SK-N-SH (cell line): ENCODE measurements at regions not wholly inside any gene's neighbourhood (a gene's known extent, or its start where the extent isn't known, plus 50 kb on each side); places are given as distances from the start of the nearest gene placed in this dataset.

Experiments used
- CTCF ChIA-PET: fragments of 300-600, 350-600 bp; formaldehyde crosslinking; extraction: SDS; loops from one replicate; lab custom pipeline; 2021; lab: Yijun Ruan, JAX
- POLR2A ChIA-PET: fragments of 350-600 bp; sonication (Branson Sonifier 250); formaldehyde crosslinking; extraction: SDS; loops from one replicate; lab custom pipeline; 2020; ENCODE audit warnings: antibody characterized with exemption, inconsistent platforms; lab: Yijun Ruan, JAX
- DNase-seq: peaks from one replicate; pipeline ENCODE4 v3.0.0; 2012
- H2AFZ ChIP-seq: fragments of 200-600 bp; sonication (generic); 2 replicates; pipeline ENCODE4 v1.8.1; 2016; ENCODE audit warnings: antibody characterized with exemption, mild to moderate bottlenecking, low read depth
- H3F3A ChIP-seq: fragments of 200-600 bp; sonication (generic); replicated peaks from 2 replicates; pipeline ENCODE3; 2016; ENCODE audit warnings: antibody characterized with exemption, mild to moderate bottlenecking; ENCODE audit not compliant: insufficient read depth
- H3K27ac ChIP-seq, 2 experiments: fragments of 200-500 bp in 1 of 2; fragments of 200-600 bp in 1 of 2; sonication (Bioruptor generic) in 1 of 2; sonication (generic), shearing (Covaris generic) in 1 of 2; 2 replicates each; pipeline versions ENCODE4 v1.5.1 to v1.6.1; 2014 to 2016; ENCODE audit warnings: low read depth in 2 of 2, inconsistent platforms in 1 of 2, low read length in 1 of 2, mild to moderate bottlenecking in 1 of 2, mixed read lengths in 1 of 2
- H3K27me3 ChIP-seq: fragments of 200-600 bp; sonication (generic), shearing (Covaris generic); 2 replicates; pipeline ENCODE4 v1.6.1; 2016; ENCODE audit warnings: mixed run types; ENCODE audit not compliant: insufficient read depth
- H3K36me3 ChIP-seq, 2 experiments: fragments of 200-500 bp in 1 of 2; fragments of 200-600 bp in 1 of 2; sonication (Bioruptor generic) in 1 of 2; sonication (generic) in 1 of 2; replicated peaks in 1 of 2; 2 replicates each; pipeline versions ENCODE3 to v1.5.1; 2014 to 2016; ENCODE audit warnings: low read length in 1 of 2, mild to moderate bottlenecking in 1 of 2; ENCODE audit not compliant: insufficient read depth in 2 of 2, control insufficient read depth in 1 of 2
- H3K4me1 ChIP-seq, 2 experiments: fragments of 200-500 bp in 1 of 2; fragments of 200-600 bp in 1 of 2; sonication (Bioruptor generic) in 1 of 2; sonication (generic), shearing (Covaris generic) in 1 of 2; 2 replicates each; pipeline versions ENCODE4 v1.5.1 to v1.6.1; 2014 to 2016; ENCODE audit warnings: low read depth in 1 of 2, low read length in 1 of 2, mixed run types in 1 of 2; ENCODE audit not compliant: insufficient read depth in 2 of 2, control insufficient read depth in 1 of 2
- H3K4me2 ChIP-seq: fragments of 200-600 bp; sonication (generic), shearing (Covaris generic); 2 replicates; pipeline ENCODE4 v1.6.1; 2017; ENCODE audit warnings: mixed run types
- H3K4me3 ChIP-seq, 2 experiments: fragments of 200-500 bp in 1 of 2; fragments of 200-600 bp in 1 of 2; sonication (Bioruptor generic) in 1 of 2; sonication (generic), shearing (Covaris generic) in 1 of 2; 2 replicates each; pipeline versions ENCODE4 v1.5.1 to v1.8.1; 2014 to 2016; ENCODE audit warnings: low read depth in 2 of 2, inconsistent platforms in 1 of 2, low read length in 1 of 2, mild to moderate bottlenecking in 1 of 2, mixed read lengths in 1 of 2, moderate library complexity in 1 of 2
- H3K79me2 ChIP-seq: fragments of 200-600 bp; sonication (generic); 2 replicates; pipeline ENCODE4 v1.8.1; 2017; ENCODE audit warnings: mild to moderate bottlenecking; ENCODE audit not compliant: insufficient read depth
- H3K9ac ChIP-seq: fragments of 200-600 bp; sonication (generic); 2 replicates; pipeline ENCODE4 v1.6.1; 2017; ENCODE audit warnings: mixed run types
- H3K9me2 ChIP-seq: fragments of 200-600 bp; sonication (generic); 2 replicates; pipeline ENCODE4 v1.6.1; 2017; ENCODE audit warnings: mixed run types
- H3K9me3 ChIP-seq: fragments of 200-600 bp; sonication (generic); 2 replicates; pipeline ENCODE4 v1.6.1; 2017; ENCODE audit warnings: mixed run types, mild to moderate bottlenecking, moderate library complexity
- H4K20me1 ChIP-seq: fragments of 200-600 bp; sonication (generic); 2 replicates; pipeline ENCODE4 v1.6.1; 2017; ENCODE audit warnings: mild to moderate bottlenecking, mixed run types; ENCODE audit not compliant: insufficient read depth
- CHD2 ChIP-seq: fragments of 150-350 bp; IDR thresholded peaks from 2 replicates; pipeline ENCODE4 v1.6.1; 2018; ENCODE audit warnings: low read length; ENCODE audit not compliant: partially characterized antibody
- ELF1 ChIP-seq: IDR thresholded peaks from 2 replicates; pipeline ENCODE4 v1.4.0; 2012
- EZH2phosphoT487 ChIP-seq: fragments of 200-600 bp; sonication (generic); IDR thresholded peaks from 2 replicates; pipeline ENCODE4 v1.6.1; 2017; ENCODE audit warnings: low read depth, mixed run types, mild to moderate bottlenecking, antibody characterized with exemption, moderate library complexity, borderline replicate concordance
- FOXJ3 ChIP-seq: sonication (generic); formaldehyde crosslinking; IDR thresholded peaks from 2 replicates; pipeline ENCODE4 v1.5.1; 2020; ENCODE audit warnings: mild to moderate bottlenecking, missing genetic modification reagents
- GATA2 ChIP-seq: sonication (generic); formaldehyde crosslinking; IDR thresholded peaks from 2 replicates; pipeline ENCODE4 v1.5.0; 2020; ENCODE audit warnings: mild to moderate bottlenecking, missing genetic modification reagents
- JUND ChIP-seq: IDR thresholded peaks from 2 replicates; pipeline ENCODE4 v1.4.0; 2012
- MAX ChIP-seq: IDR thresholded peaks from 2 replicates; pipeline ENCODE4 v1.4.0; 2012; ENCODE audit warnings: low read depth
- MXI1 ChIP-seq: IDR thresholded peaks from 2 replicates; pipeline ENCODE4 v1.6.1; 2012; ENCODE audit warnings: mild to moderate bottlenecking, low read depth, low read length, improper control_type of control experiment
- NFIC ChIP-seq: IDR thresholded peaks from 2 replicates; pipeline ENCODE4 v1.4.0; 2012; ENCODE audit warnings: borderline replicate concordance
- NRF1 ChIP-seq: IDR thresholded peaks from 2 replicates; pipeline ENCODE4 v1.6.1; 2012; ENCODE audit warnings: low read depth, mild to moderate bottlenecking, low read length
- PBX3 ChIP-seq: IDR thresholded peaks from 2 replicates; pipeline ENCODE4; 2012
- POLR2AphosphoS5 ChIP-seq: IDR thresholded peaks from 2 replicates; pipeline ENCODE4 v1.6.1; 2012; ENCODE audit warnings: low read depth, low read length
- RAD21 ChIP-seq: IDR thresholded peaks from 2 replicates; pipeline ENCODE4 v1.6.1; 2012; ENCODE audit warnings: mild to moderate bottlenecking, low read length
- RCOR1 ChIP-seq: fragments of 150-350 bp; IDR thresholded peaks from 2 replicates; pipeline ENCODE4 v1.6.1; 2017; ENCODE audit warnings: antibody characterized with exemption, low read length
- RFX5 ChIP-seq: IDR thresholded peaks from 2 replicates; pipeline ENCODE4 v1.6.1; 2012; ENCODE audit warnings: mild to moderate bottlenecking, improper control_type of control experiment, low read length
- TAF1 ChIP-seq: IDR thresholded peaks from 2 replicates; pipeline ENCODE4 v1.6.1; 2012; ENCODE audit warnings: low read depth, mild to moderate bottlenecking, low read length, moderate library complexity, borderline replicate concordance
- TEAD4 ChIP-seq: IDR thresholded peaks from 2 replicates; pipeline ENCODE4 v1.4.0; 2012; ENCODE audit warnings: mild to moderate bottlenecking, borderline replicate concordance; ENCODE audit not compliant: insufficient read depth
- USF1 ChIP-seq: IDR thresholded peaks from 2 replicates; pipeline ENCODE4 v1.4.0; 2012; ENCODE audit warnings: low read depth, borderline replicate concordance
- YY1 ChIP-seq: IDR thresholded peaks from 2 replicates; pipeline ENCODE4 v1.4.0; 2012; ENCODE audit warnings: low read depth, mild to moderate bottlenecking
- ZBTB33 ChIP-seq: IDR thresholded peaks from 2 replicates; pipeline ENCODE4 v1.4.0; 2012; ENCODE audit warnings: low read depth, borderline replicate concordance
- WGBS: methylation state at CpG from one replicate; pipeline ENCODE4 v1.1.6; 2017; ENCODE audit warnings: low lambda C conversion rate; 5-methylcytosine and 5-hydroxymethylcytosine counted together

- Histone ChIP-seq H3K4me3 (no peak overlapping the region), H4K20me1 (no peaks in the 10 kb centered on the region), H3K27me3 (no peaks in the 10 kb centered on the region), H3K9me3 (no peaks in the 10 kb centered on the region), H3K4me2 (no peak overlapping the region), H3K4me1 (no peaks in the 10 kb centered on the region), H2AFZ (no peak overlapping the region), H3K79me2 (no peaks in the 10 kb centered on the region), H3K9ac (no peak overlapping the region), H3K36me3 (no peaks in the 10 kb centered on the region), H3K27ac (no peak overlapping the region), H3K9me2 (no peaks in the 10 kb centered on the region), H3F3A (no peaks in the 10 kb centered on the region)
- no peak for DNase-seq
- POLR2A ChIA-PET = no interaction called here
- CTCF ChIA-PET = no interaction called here
- no peak for TF ChIP-seq MAX
- TF ChIP-seq GATA2 (CRISPR knock-in tag) = no peak
- no peak for TF ChIP-seq TAF1
- no peak for TF ChIP-seq NRF1
- TF ChIP-seq RAD21 = no peak
- no peak for TF ChIP-seq CHD2
- no peak for TF ChIP-seq NFIC
- no peak for TF ChIP-seq PBX3
- TF ChIP-seq MXI1 = no peak
- no peak for TF ChIP-seq ELF1
- no peak for TF ChIP-seq YY1
- no peak for TF ChIP-seq RCOR1
- TF ChIP-seq EZH2phosphoT487 = no peak
Measured at GRCh38 chr1:103239034-103239433, 130.7 kb upstream of the COL11A1 start.

DNA sequence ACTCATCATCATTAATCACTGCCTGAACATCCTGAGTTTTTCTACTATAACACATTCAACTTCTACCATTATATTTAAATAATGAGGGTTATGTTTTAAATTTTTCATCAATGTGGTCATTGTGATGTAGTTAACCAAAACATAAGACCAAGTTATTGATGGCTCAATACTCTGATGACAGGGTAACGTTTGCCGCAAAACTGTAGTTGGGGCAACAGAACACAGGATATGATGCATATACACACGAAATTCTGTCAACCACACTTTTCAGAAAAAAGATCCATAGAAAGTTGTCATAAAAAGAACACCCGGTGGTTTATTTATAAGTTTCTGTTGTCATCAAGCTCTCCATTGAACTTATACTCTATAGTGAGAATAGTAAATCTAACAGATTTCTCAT, 121.7 kb upstream of the COL11A1 start:
- no peak for DNase-seq
- CTCF ChIA-PET = interaction anchor here (1.0 to 1.2 kb wide), 2 partner anchors 10 to 17 kb away, joined by 3 to 4 read pairs; no protein-coding TSS in a partner anchor
- H3K4me1 ChIP-seq = no peaks in the 10 kb centered on the region; a peak in 1 of 4 replicates
- no peak overlapping the region for H2AFZ ChIP-seq
- H4K20me1 ChIP-seq = no peaks in the 10 kb centered on the region
- H3F3A ChIP-seq = no peaks in the 10 kb centered on the region
- 76% methylated on average over 4 of the region's 4 CpGs for WGBS
- H3K9me3 ChIP-seq = no peaks in the 10 kb centered on the region
- no peak overlapping the region for H3K9ac ChIP-seq
- POLR2A ChIA-PET = no interaction called here
- no peak for TF ChIP-seq YY1
- TF ChIP-seq MAX = no peak
- no peak for TF ChIP-seq FOXJ3
- TF ChIP-seq TEAD4 = no peak
- TF ChIP-seq EZH2phosphoT487 = no peak
- TF ChIP-seq RAD21 = no peak
- TF ChIP-seq JUND = no peak
- TF ChIP-seq POLR2AphosphoS5 = no peak
- TF ChIP-seq CHD2 = no peak
- no peak for TF ChIP-seq USF1
- TF ChIP-seq RFX5 = no peak
- no peak for TF ChIP-seq RCOR1
- no peak for TF ChIP-seq ZBTB33
- TF ChIP-seq, all 33 proteins: peak for 0
- H3K27ac ChIP-seq = no peak overlapping the region
- no peak overlapping the region for H3K4me3 ChIP-seq
- no peak overlapping the region for H3K4me2 ChIP-seq
- no peaks in the 10 kb centered on the region for H3K9me2 ChIP-seq
- no peaks in the 10 kb centered on the region for H3K36me3 ChIP-seq
- no peaks in the 10 kb centered on the region for H3K79me2 ChIP-seq
- no peaks in the 10 kb centered on the region for H3K27me3 ChIP-seq
